GM18909 (cell line): ENCODE measurements at regions not wholly inside any gene's neighbourhood (a gene's known extent, or its start where the extent isn't known, plus 50 kb on each side); places are given as distances from the start of the nearest gene placed in this dataset.
"Not testable (repeated sequence)": the region's sequence is repeated elsewhere in the genome, so short reads cannot be mapped to it uniquely, and the experiment has no call there.

ENCODE experiments used
- ATAC-seq: cut with Tn5 transposase; IDR thresholded peaks from one replicate; pipeline ENCODE4 v1.9.1; 2021; ENCODE audit warnings: mild to moderate bottlenecking; ENCODE audit not compliant: unreplicated experiment, poor library complexity

GRCh38 chr4:112075906-112076305 lies 69.3 kb upstream of the FAM241A start:
- ATAC-seq: no peak

GRCh38 chr4:112076919-112077608 lies 68.2 kb upstream of the FAM241A start:
- no peak for ATAC-seq

GRCh38 chr4:112077743-112078142 lies 67.5 kb upstream of the FAM241A start:
- ATAC-seq: no peak

- no peak for ATAC-seq
These were observed 62.2 kb upstream of the FAM241A start for GRCh38 chr4:112082954-112083586.

GRCh38 chr4:112083587-112084347 lies 61.5 kb upstream of the FAM241A start:
- ATAC-seq: no peak

- ATAC-seq: peak; percentile 52
These were observed 59.9 kb upstream of the FAM241A start for GRCh38 chr4:112085156-112086035.

GRCh38 chr4:112086036-112086434 lies 59.2 kb upstream of the FAM241A start:
- ATAC-seq: no peak

- ATAC-seq: not testable (repeated sequence)
These were observed 58.6 kb upstream of the FAM241A start for GRCh38 chr4:112086661-112087060.

GRCh38 chr4:112092330-112092729 lies 52.9 kb upstream of the FAM241A start:
- ATAC-seq: not testable (repeated sequence)

- ATAC-seq: no peak
These were observed 51.5 kb upstream of the FAM241A start for GRCh38 chr4:112093636-112094202.

GRCh38 chr4:112094330-112094729 lies 50.9 kb upstream of the FAM241A start:
- no peak for ATAC-seq
